Sigmoid colon (tissue), 6 donors: ENCODE measurements at regions not wholly inside any gene's neighbourhood (a gene's known extent, or its start where the extent isn't known, plus 50 kb on each side); places are given as distances from the start of the nearest gene placed in this dataset.

Source experiments
- DNase-seq: peaks from one replicate; pipeline ENCODE4 v3.0.0-alpha.2; 2019
- H3K27ac ChIP-seq, 4 donors: fragments of 200-600 bp; sonication (generic); one replicate each; pipeline ENCODE4 v1.5.1; 2016 to 2019; ENCODE audit warnings: mild to moderate bottlenecking in 1 of 4
- H3K27me3 ChIP-seq, 3 donors: fragments of 200-600 bp; sonication (generic); one replicate each; pipeline ENCODE4 v1.5.1; 2019; ENCODE audit warnings: mild to moderate bottlenecking in 1 of 3
- H3K36me3 ChIP-seq, 4 donors: fragments of 200-600 bp; sonication (generic); one replicate each; pipeline ENCODE4 v1.5.1; 2016 to 2019
- H3K4me1 ChIP-seq, 4 donors: fragments of 200-600 bp; sonication (generic); one replicate each; pipeline ENCODE4 v1.5.1; 2017 to 2019
- H3K4me3 ChIP-seq, 4 donors: fragments of 200-600 bp; sonication (generic); one replicate each; pipeline ENCODE4 v1.5.1; 2017 to 2019; ENCODE audit warnings: mild to moderate bottlenecking in 2 of 4, moderate library complexity in 1 of 4
- H3K9me3 ChIP-seq, 4 donors: fragments of 200-600 bp in 3 of 4; sonication (generic) in 3 of 4; one replicate each; pipeline versions ENCODE4 v1.5.1 to v1.6.1; 2013 to 2019
- EP300 ChIP-seq, 4 donors: sonication (generic); formaldehyde crosslinking; IDR thresholded peaks; one replicate each; pipeline ENCODE4 v1.6.1; 2017; ENCODE audit warnings: antibody characterized with exemption in 4 of 4
- POLR2A ChIP-seq, 2 donors: fragments of 450-650 bp; IDR thresholded peaks; one replicate each; pipeline ENCODE4 v1.6.1; 2016; ENCODE audit warnings: antibody characterized with exemption in 2 of 2, mild to moderate bottlenecking in 2 of 2, moderate library complexity in 2 of 2
- POLR2AphosphoS5 ChIP-seq, 4 donors: sonication (generic); formaldehyde crosslinking; IDR thresholded peaks; one replicate each; pipeline ENCODE4 v1.6.1; 2017; ENCODE audit warnings: antibody characterized with exemption in 4 of 4
- WGBS, 2 donors: extraction: QIAGEN DNeasy Blood & Tissue Kit; methylation state at CpG; one replicate each; pipeline ENCODE4 v1.1.7; 2013; 5-methylcytosine and 5-hydroxymethylcytosine counted together
- intact Hi-C: fragments of 100-400 bp; cut with DNase I; formaldehyde crosslinking; loops from one replicate; pipeline ENCODE4 v1.15.1; 2023
- TF ChIP-seq, protein P1 (sequence below), 4 experiments: fragments of 450-650 bp in 3 of 4; fragments of 200-600 bp in 1 of 4; IDR thresholded peaks; one replicate each; pipeline ENCODE4 v1.5.1; 2016 to 2019; ENCODE audit warnings: antibody characterized with exemption in 4 of 4, mild to moderate bottlenecking in 3 of 4, moderate library complexity in 2 of 4
- donor health status: healthy with polysubstance abuse.
- donor health status: healthy.

- DNase-seq = no peak
- H3K4me1 ChIP-seq = no peaks in the 10 kb centered on the region
- H3K9me3 ChIP-seq = peaks cover 0 to 3% (median 0%) of the 10 kb centered on the region in 4 donors
- no peak overlapping the region for H3K4me3 ChIP-seq
- TF ChIP-seq POLR2AphosphoS5 (IDR thresholded peaks at IDR 0.05) (no peak), POLR2A (IDR thresholded peaks at IDR 0.05) (no peak), EP300 (IDR thresholded peaks at IDR 0.05) (no peak)
- TF ChIP-seq, protein P1, sequence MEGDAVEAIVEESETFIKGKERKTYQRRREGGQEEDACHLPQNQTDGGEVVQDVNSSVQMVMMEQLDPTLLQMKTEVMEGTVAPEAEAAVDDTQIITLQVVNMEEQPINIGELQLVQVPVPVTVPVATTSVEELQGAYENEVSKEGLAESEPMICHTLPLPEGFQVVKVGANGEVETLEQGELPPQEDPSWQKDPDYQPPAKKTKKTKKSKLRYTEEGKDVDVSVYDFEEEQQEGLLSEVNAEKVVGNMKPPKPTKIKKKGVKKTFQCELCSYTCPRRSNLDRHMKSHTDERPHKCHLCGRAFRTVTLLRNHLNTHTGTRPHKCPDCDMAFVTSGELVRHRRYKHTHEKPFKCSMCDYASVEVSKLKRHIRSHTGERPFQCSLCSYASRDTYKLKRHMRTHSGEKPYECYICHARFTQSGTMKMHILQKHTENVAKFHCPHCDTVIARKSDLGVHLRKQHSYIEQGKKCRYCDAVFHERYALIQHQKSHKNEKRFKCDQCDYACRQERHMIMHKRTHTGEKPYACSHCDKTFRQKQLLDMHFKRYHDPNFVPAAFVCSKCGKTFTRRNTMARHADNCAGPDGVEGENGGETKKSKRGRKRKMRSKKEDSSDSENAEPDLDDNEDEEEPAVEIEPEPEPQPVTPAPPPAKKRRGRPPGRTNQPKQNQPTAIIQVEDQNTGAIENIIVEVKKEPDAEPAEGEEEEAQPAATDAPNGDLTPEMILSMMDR (IDR thresholded peaks at IDR 0.05) = no peak
- intact Hi-C loops = no loop called here
- WGBS, 2 donors = 80 to 81% methylated on average over 3 of the region's 3 CpGs
- no peaks in the 10 kb centered on the region for H3K27me3 ChIP-seq
- no peaks in the 10 kb centered on the region for H3K36me3 ChIP-seq
- H3K27ac ChIP-seq = no peak overlapping the region
These were observed 225.4 kb upstream of the HS3ST3A1 start for GRCh38 chr17:13827118-13827517.

DNA sequence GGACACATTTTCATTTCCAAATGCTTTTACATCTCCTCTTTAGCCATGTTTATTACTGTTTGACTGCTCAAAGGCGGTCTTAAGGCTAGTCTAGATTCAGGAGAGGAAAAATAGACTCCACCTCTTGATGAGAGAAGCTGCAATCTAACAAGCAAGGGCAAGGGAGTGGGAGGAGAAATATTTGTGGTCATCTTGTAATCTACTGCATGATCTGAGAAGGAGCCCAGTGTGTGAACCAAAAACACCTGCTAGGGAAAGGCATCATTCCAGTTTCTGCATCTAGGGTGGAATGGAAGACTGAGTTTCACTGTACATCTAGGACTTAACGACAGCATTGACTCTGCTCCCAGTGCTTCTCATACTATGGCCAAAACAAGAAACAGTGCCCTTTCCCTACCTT is 232.2 kb upstream of the HS3ST3A1 start:
- intact Hi-C loops = no loop called here
- Histone ChIP-seq H3K36me3 (no peaks in the 10 kb centered on the region), H3K9me3 (no peaks in the 10 kb centered on the region), H3K27me3 (no peaks in the 10 kb centered on the region), H3K4me1 (no peaks in the 10 kb centered on the region), H3K27ac (no peak overlapping the region), H3K4me3 (no peak overlapping the region)
- WGBS, 2 donors = 86 to 91% methylated on average over 2 of the region's 2 CpGs
- no peak for TF ChIP-seq EP300 (IDR thresholded peaks at IDR 0.05)
- TF ChIP-seq, protein P1 (IDR thresholded peaks at IDR 0.05) = no peak
- TF ChIP-seq POLR2AphosphoS5 (IDR thresholded peaks at IDR 0.05) = no peak
- no peak for TF ChIP-seq POLR2A (IDR thresholded peaks at IDR 0.05)
- DNase-seq = no peak

DNA sequence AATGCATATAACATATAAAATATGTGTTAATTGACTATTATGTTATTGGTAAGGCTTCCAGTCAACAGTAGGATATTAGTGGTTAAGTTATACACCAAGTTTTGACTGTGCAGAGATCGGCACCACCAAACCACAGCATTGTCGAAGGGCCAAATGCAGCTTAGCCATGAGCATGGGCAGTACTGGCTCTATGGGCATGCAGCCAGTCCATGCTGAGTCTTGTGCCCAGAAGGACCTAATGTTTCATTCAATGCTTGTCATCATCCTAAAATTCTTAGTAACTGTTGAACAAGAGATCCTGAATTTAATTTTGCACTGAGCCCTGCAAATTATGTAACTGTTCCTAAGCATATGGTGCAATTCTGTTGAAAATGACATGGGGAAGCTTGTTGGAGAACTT is 233.4 kb upstream of the HS3ST3A1 start:
- DNase-seq = no peak
- no peaks in the 10 kb centered on the region for H3K27me3 ChIP-seq
- H3K27ac ChIP-seq = no peak overlapping the region
- intact Hi-C loops = no loop called here
- no peaks in the 10 kb centered on the region for H3K9me3 ChIP-seq
- no peak overlapping the region for H3K4me3 ChIP-seq
- 89 to 93% methylated on average over 2 of the region's 2 CpGs for WGBS, 2 donors
- H3K36me3 ChIP-seq = no peaks in the 10 kb centered on the region
- TF ChIP-seq, protein P1 (IDR thresholded peaks at IDR 0.05) = no peak
- TF ChIP-seq POLR2A (IDR thresholded peaks at IDR 0.05) (no peak), EP300 (IDR thresholded peaks at IDR 0.05) (no peak), POLR2AphosphoS5 (IDR thresholded peaks at IDR 0.05) (no peak)
- H3K4me1 ChIP-seq = no peaks in the 10 kb centered on the region

DNA sequence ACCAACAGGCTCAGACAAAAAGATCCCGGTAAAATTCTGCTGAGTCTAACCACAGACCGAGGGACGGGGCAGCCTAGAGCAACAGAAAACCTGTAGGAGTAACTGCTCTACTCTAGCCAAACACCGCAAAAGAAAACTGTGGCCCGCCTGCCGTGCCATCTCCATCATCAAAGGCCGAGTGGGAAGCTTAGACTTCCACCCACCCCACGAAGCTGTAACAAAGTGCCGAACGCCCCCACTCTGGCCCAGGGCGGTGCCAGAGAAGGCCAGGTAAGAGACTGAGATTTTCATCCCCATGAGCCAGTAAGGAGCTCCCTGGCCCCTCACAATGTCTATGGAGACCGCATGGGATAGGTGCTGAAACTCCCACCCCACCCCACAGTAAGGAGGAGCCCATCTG is 231.9 kb upstream of the COX10 start:
- Histone ChIP-seq H3K4me3 (no peak overlapping the region), H3K27me3 (no peaks in the 10 kb centered on the region), H3K4me1 (no peaks in the 10 kb centered on the region), H3K9me3 (no peaks in the 10 kb centered on the region), H3K27ac (no peak overlapping the region), H3K36me3 (no peaks in the 10 kb centered on the region)
- intact Hi-C loops = no loop called here
- TF ChIP-seq, protein P1 (IDR thresholded peaks at IDR 0.05) = no peak
- TF ChIP-seq POLR2A (IDR thresholded peaks at IDR 0.05) = no peak
- no peak for TF ChIP-seq POLR2AphosphoS5 (IDR thresholded peaks at IDR 0.05)
- no peak for TF ChIP-seq EP300 (IDR thresholded peaks at IDR 0.05)
- DNase-seq = no peak
- 95 to 96% methylated on average over 12 of the region's 12 CpGs for WGBS, 2 donors

DNA sequence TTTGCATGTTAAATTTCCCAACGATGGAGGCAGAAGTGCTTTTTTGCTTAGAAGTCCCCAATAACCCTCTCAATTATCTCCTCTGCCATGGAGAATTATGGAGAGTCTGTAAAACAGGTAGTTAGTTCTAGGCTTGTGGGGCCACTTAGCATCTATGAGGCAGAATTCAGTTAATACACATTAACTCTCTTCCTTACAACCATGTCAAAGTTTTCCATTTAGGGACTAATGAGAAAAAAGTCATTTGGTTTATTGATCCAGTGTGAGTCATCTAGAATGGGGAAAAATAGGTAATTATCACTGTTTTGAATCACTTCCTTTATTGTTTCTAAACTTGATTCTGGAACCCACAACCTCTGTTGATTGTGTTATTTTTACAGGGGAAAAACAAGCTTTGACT is 229.1 kb upstream of the COX10 start:
- DNase-seq = no peak
- Histone ChIP-seq H3K9me3 (no peaks in the 10 kb centered on the region), H3K36me3 (no peaks in the 10 kb centered on the region), H3K4me3 (no peak overlapping the region), H3K4me1 (no peaks in the 10 kb centered on the region), H3K27ac (no peak overlapping the region), H3K27me3 (no peaks in the 10 kb centered on the region)
- no peak for TF ChIP-seq EP300 (IDR thresholded peaks at IDR 0.05)
- TF ChIP-seq POLR2A (IDR thresholded peaks at IDR 0.05) = no peak
- no peak for TF ChIP-seq POLR2AphosphoS5 (IDR thresholded peaks at IDR 0.05)
- TF ChIP-seq, protein P1 (IDR thresholded peaks at IDR 0.05) = no peak
- WGBS, 2 donors = 29 to 56% methylated on average over 1 of the region's 1 CpG
- intact Hi-C loops = no loop called here
